ENCODE measurements at regions not wholly inside any gene's neighbourhood (a gene's known extent, or its start where the extent isn't known, plus 50 kb on each side); places are given as distances from the start of the nearest gene placed in this dataset.

GRCh38 chr2:155100261-155100660 is 401.8 kb downstream of the KCNJ3 start:
- no peak overlapping the region for H3K4me3 ChIP-seq (ENCODE audit: low read depth, low read length)
- TF ChIP-seq CTCF (IDR thresholded peaks at IDR 0.05; ENCODE audit: low read depth, low read length, missing control alignments), result no peak
- in situ Hi-C loops (cut with HindIII; ENCODE audit: low sequenced_read_pairs), result no loop called here
- no peak for DNase-seq (ENCODE audit: low read depth)

- no peak for TF ChIP-seq CTCF (IDR thresholded peaks at IDR 0.05; ENCODE audit: low read depth, low read length, missing control alignments)
- H3K4me3 ChIP-seq (ENCODE audit: low read depth, low read length), result no peak overlapping the region
- peak; percentile 1 for DNase-seq (ENCODE audit: low read depth)
- in situ Hi-C loops (cut with HindIII; ENCODE audit: low sequenced_read_pairs), result no loop called here
These were observed 401.3 kb downstream of the KCNJ3 start for GRCh38 chr2:155099784-155100183.

- no peak overlapping the region for H3K4me3 ChIP-seq (ENCODE audit: low read depth, low read length)
- no peak for DNase-seq (ENCODE audit: low read depth)
- no peak for TF ChIP-seq CTCF (IDR thresholded peaks at IDR 0.05; ENCODE audit: low read depth, low read length, missing control alignments)
- in situ Hi-C loops (cut with HindIII; ENCODE audit: low sequenced_read_pairs), result no loop called here
These were observed 397.1 kb downstream of the KCNJ3 start for GRCh38 chr2:155095613-155096012.

- no peak for DNase-seq (ENCODE audit: low read depth)
- no peak for TF ChIP-seq CTCF (IDR thresholded peaks at IDR 0.05; ENCODE audit: low read depth, low read length, missing control alignments)
- in situ Hi-C loops (cut with HindIII; ENCODE audit: low sequenced_read_pairs), result no loop called here
- no peak overlapping the region for H3K4me3 ChIP-seq (ENCODE audit: low read depth, low read length)
These were observed 381.9 kb downstream of the KCNJ3 start for GRCh38 chr2:155080373-155080772.

GRCh38 chr2:155070489-155070888 is 372.0 kb downstream of the KCNJ3 start:
- in situ Hi-C loops (cut with HindIII; ENCODE audit: low sequenced_read_pairs), result no loop called here
- DNase-seq (ENCODE audit: low read depth), result no peak
- no peak for TF ChIP-seq CTCF (IDR thresholded peaks at IDR 0.05; ENCODE audit: low read depth, low read length, missing control alignments)
- no peak overlapping the region for H3K4me3 ChIP-seq (ENCODE audit: low read depth, low read length)

GRCh38 chr2:155062922-155063258 is 364.4 kb downstream of the KCNJ3 start:
- in situ Hi-C loops (cut with HindIII; ENCODE audit: low sequenced_read_pairs), result no loop called here
- no peak for TF ChIP-seq CTCF (IDR thresholded peaks at IDR 0.05; ENCODE audit: low read depth, low read length, missing control alignments)
- no peak overlapping the region for H3K4me3 ChIP-seq (ENCODE audit: low read depth, low read length)
- no peak for DNase-seq (ENCODE audit: low read depth)

Measured in astrocyte of the cerebellum (primary cell).